ENCODE measurements at regions not wholly inside any gene's neighbourhood (a gene's known extent, or its start where the extent isn't known, plus 50 kb on each side); places are given as distances from the start of the nearest gene placed in this dataset.

GRCh38 chr14:64645220-64645892 is 58.9 kb upstream of the PLEKHG3 start:
- TF ChIP-seq POLR2AphosphoS5 (IDR thresholded peaks at IDR 0.05) (no peak), POLR2A (IDR thresholded peaks at IDR 0.05) (no peak), EP300 (IDR thresholded peaks at IDR 0.05) (peak in 1 of 4 donors; percentile 2)
- WGBS, 2 donors, result 63 to 64% methylated on average over 10 of the region's 10 CpGs
- Histone ChIP-seq H3K4me1 (peaks cover 0 to 4% (median 0%) of the 10 kb centered on the region in 4 donors), H3K27ac (peak overlapping the region; percentile 32 to 74 (median 59)), H3K27me3 (no peaks in the 10 kb centered on the region), H3K36me3 (no peaks in the 10 kb centered on the region), H3K9me3 (no peaks in the 10 kb centered on the region), H3K4me3 (no peak overlapping the region)
- no peak for DNase-seq
- peak; percentile 66 to 92 for ATAC-seq (ENCODE audit: low FRiP score in 2 of 2)

- H3K36me3 ChIP-seq, result no peaks in the 10 kb centered on the region
- no peak for DNase-seq
- ATAC-seq (ENCODE audit: low FRiP score in 2 of 2), result no peak
- TF ChIP-seq EP300 (IDR thresholded peaks at IDR 0.05) (no peak), CTCF (IDR thresholded peaks at IDR 0.05) (no peak), POLR2AphosphoS5 (IDR thresholded peaks at IDR 0.05) (peak; percentile 12 to 43), POLR2A (IDR thresholded peaks at IDR 0.05) (no peak)
- no peak overlapping the region for H3K4me3 ChIP-seq
- 71 to 79% methylated on average over 5 of the region's 5 CpGs for WGBS, 2 donors
- H3K9me3 ChIP-seq, result no peaks in the 10 kb centered on the region
- no peaks in the 10 kb centered on the region for H3K27me3 ChIP-seq
- H3K4me1 ChIP-seq, result peaks cover 0 to 4% (median 0%) of the 10 kb centered on the region in 4 donors
- H3K27ac ChIP-seq, result peak overlapping the region in 1 of 4 donors; percentile 30
Measured at GRCh38 chr14:64646103-64646502, 58.1 kb upstream of the PLEKHG3 start.

GRCh38 chr14:64649383-64649998 is 54.7 kb upstream of the PLEKHG3 start:
- ATAC-seq (ENCODE audit: low FRiP score in 2 of 2) (peak in 1 of 2 donors; percentile 45), DNase-seq (peak in 1 of 2 donors; percentile 28)
- Histone ChIP-seq H3K4me3 (no peak overlapping the region), H3K27me3 (no peaks in the 10 kb centered on the region), H3K9me3 (no peaks in the 10 kb centered on the region), H3K27ac (no peak overlapping the region), H3K36me3 (no peaks in the 10 kb centered on the region), H3K4me1 (peaks cover 0 to 8% (median 6%) of the 10 kb centered on the region in 4 donors)
- TF ChIP-seq POLR2AphosphoS5 (IDR thresholded peaks at IDR 0.05) (peak in 1 of 2 donors; percentile 21), CTCF (IDR thresholded peaks at IDR 0.05) (no peak), EP300 (IDR thresholded peaks at IDR 0.05) (no peak), POLR2A (IDR thresholded peaks at IDR 0.05) (no peak)
- 63 to 67% methylated on average over 13 of the region's 13 CpGs for WGBS, 2 donors

- H3K27ac ChIP-seq, result peak overlapping the region; percentile 17 to 72 (median 54)
- peaks cover 4 to 16% (median 8%) of the 10 kb centered on the region in 4 donors for H3K4me1 ChIP-seq
Measured at GRCh38 chr14:64653900-64654245, 50.4 kb upstream of the PLEKHG3 start.

GRCh38 chr14:64654246-64654900 is 49.9 kb upstream of the PLEKHG3 start:
- ATAC-seq (ENCODE audit: low FRiP score in 2 of 2), result peak; percentile 71 to 86
- H3K27me3 ChIP-seq, result no peaks in the 10 kb centered on the region
- 9 to 14% methylated on average over 5 of the region's 5 CpGs for WGBS, 2 donors
- no peaks in the 10 kb centered on the region for H3K36me3 ChIP-seq
- peak in 1 of 2 donors; percentile 45 for DNase-seq
- TF ChIP-seq CTCF (IDR thresholded peaks at IDR 0.05) (no peak), EP300 (IDR thresholded peaks at IDR 0.05) (no peak), POLR2AphosphoS5 (IDR thresholded peaks at IDR 0.05) (no peak), POLR2A (IDR thresholded peaks at IDR 0.05) (no peak)
- peaks cover 4 to 16% (median 8%) of the 10 kb centered on the region in 4 donors for H3K4me1 ChIP-seq
- peak overlapping the region; percentile 48 to 72 (median 60) for H3K27ac ChIP-seq
- no peak overlapping the region for H3K4me3 ChIP-seq
- no peaks in the 10 kb centered on the region for H3K9me3 ChIP-seq

More at GRCh38 chr14:64653900-64654245, 50.4 kb upstream of the PLEKHG3 start:
- WGBS, 2 donors, result 81 to 94% methylated on average over 5 of the region's 5 CpGs
- ATAC-seq (ENCODE audit: low FRiP score in 2 of 2) (no peak), DNase-seq (no peak)
- Histone ChIP-seq H3K4me3 (no peak overlapping the region), H3K27me3 (no peaks in the 10 kb centered on the region), H3K36me3 (no peaks in the 10 kb centered on the region), H3K9me3 (no peaks in the 10 kb centered on the region)
- TF ChIP-seq POLR2AphosphoS5 (IDR thresholded peaks at IDR 0.05), result no peak

Measured in upper lobe of left lung (tissue), 6 donors.